GM19452 (cell line): ENCODE measurements at regions not wholly inside any gene's neighbourhood (a gene's known extent, or its start where the extent isn't known, plus 50 kb on each side); places are given as distances from the start of the nearest gene placed in this dataset.
"Not testable (repeated sequence)": the region's sequence is repeated elsewhere in the genome, so short reads cannot be mapped to it uniquely, and the experiment has no call there.

Source experiments
- ATAC-seq: cut with Tn5 transposase; IDR thresholded peaks from one replicate; pipeline ENCODE4 v1.9.1; 2021; ENCODE audit not compliant: unreplicated experiment

DNA sequence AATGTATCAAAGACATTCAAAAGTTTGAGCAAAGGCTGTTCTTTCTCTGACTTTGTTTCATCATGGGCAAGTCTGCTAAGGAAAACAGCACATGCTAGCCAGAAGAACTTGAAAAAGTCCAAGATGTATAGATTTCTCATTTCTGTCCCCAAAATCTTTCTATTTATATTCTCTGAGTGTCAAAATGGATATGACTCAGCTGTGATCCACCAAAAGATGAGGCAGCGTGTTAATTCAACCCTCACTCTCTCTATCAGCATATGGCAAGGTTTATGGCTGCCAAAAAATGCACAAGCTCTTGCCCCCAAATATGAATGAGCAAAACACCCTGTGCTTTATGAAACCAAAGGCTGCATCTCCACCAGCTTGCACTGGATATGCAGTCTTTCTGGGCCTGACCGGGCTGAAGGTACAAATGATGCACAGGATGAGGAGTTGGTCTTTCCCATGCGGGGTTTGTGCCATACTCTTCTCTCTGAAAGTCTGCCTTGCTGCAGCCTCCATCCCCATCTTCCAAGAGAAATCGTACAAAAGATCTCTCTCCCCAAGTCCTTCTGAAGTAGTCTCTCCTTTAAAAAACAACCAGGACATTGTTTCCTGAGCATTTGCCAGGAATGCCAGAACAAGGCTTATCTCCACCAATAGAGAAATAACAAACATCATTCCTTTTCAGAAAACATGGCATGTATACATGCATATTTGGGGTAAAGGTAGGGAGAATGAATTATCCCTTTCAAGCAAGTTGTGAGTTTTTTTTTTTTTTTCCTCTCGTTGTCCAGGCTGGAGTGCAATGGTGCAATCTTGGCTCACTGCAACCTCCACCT is 203.4 kb downstream of the TMX1 start:
- ATAC-seq, result no peak

DNA sequence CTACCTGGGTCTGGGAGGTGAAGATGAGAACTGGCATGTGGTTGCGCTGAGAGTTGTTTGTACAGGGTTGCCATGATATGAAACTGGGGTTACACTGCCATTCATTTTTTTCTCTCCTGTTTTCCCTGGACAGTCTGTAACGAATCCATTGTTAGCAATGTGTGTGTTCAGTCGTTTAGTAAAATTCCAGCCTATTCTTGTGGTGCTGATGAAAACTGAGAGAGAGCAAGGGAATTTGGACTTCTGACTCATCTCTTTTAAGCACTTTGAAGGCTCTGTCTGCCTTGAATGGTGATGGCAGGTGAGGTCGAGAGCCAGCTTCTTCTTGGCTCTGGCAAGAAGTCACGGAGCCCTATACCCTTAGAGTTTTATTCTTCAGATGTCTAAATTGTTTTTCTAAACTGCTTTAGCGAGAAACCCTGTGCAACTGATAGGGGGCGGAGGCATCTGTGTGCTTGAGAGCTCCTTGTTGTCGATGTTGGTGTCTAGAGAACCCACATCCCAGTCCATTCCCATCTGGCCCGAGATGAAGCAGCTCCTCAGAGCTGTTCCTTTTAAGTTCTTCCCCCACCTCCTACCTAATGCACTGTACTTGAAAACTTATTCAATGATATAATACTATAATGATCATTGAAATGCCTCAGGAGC is 204.4 kb downstream of the TMX1 start:
- ATAC-seq, result no peak

DNA sequence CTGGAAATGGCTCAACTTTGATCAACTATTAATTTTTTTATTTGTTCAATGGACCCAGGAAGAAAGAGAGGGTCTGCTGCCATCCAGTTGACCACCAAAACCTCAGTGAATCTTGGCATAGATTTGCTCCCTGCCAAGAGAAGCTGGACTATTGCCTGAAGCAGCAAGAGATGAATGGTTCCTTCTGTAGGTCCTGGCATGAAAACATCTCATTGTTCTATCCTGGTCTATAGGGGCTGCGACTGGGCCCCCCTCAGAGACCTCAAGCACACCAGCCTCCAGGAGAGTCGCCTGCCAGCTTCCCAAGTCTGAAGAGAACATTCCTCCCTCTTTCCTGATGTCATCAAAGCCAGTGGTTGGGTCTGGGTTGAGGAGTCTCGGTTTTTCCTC is 204.9 kb downstream of the TMX1 start:
- ATAC-seq, result no peak

DNA sequence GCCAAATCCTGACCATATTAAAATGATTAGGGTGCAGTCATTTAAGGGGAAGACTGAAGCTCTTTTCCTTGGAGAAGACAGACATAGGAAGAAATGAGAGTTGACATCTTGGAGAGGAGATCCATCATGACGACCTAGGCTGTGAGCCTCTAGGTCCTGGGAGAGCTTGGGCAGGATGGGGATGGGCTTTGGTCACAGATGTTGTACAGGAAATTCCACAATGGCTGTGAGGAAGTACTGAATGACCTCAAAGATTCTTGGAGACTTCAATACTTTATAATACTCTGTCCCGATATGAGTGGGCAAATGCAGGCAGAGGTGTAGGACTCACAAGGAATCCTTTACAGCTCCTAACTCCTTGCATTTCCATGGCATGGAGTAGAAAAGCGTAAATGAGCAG is 204.9 kb upstream of the FRMD6 start:
- ATAC-seq, result no peak

DNA sequence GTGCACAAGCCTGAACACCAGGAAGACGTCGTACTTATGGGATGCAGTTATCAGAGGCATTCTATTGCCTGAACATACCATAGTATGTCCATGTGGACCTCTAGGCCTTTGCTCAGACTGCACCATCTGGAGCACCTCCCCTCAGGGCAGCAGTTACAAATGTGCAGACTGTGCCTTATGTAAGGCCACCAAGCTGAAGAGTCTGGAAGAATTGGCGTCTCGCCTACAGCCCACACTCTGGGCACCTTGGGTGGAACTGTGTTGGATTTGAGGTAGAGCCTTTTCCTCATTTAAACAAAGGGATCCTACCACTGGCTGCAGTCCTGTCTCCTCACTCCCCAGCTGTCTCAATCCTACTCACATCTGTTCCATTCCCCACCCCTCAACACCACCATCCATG is 204.3 kb upstream of the FRMD6 start:
- no peak for ATAC-seq

DNA sequence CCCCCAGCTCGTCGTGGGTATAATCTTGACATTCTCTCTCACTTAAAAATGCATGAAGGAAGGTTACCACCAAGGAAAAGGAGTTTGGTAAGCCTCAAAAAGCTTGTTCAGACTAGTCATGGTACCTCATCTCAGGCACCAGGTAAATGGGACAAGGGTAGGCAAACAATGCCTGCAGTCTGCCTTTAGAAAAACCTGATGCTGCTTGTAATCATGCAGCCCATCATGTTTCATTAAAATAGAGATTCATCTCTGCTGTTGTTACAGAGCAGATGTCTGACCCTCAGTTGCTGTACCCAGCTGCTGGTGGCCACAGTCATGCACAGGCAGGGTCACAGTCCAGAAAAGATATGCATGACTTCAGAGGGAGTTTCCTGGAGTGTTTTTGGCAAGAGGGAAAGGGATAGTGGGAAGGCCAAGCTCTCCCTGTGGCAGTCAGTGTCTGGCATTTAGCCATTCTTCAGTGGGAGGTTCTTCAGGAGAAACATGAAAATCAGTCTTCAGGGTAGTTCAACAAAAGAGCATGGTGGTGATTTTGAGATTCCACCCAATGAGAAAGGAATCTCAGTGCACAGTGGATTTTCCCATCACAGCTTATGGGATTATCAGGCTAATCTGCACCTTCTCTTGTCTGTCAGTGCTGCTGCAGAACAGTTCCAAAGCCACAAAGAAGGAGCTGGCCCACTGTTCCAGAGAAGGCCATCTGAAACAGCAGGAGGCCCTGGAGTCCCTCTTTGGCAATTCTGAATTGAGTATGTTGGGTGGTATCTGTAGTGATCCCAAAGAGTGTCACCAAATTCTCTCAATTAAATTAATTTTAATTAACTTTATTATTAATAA is 202.7 kb upstream of the FRMD6 start:
- no peak for ATAC-seq

DNA sequence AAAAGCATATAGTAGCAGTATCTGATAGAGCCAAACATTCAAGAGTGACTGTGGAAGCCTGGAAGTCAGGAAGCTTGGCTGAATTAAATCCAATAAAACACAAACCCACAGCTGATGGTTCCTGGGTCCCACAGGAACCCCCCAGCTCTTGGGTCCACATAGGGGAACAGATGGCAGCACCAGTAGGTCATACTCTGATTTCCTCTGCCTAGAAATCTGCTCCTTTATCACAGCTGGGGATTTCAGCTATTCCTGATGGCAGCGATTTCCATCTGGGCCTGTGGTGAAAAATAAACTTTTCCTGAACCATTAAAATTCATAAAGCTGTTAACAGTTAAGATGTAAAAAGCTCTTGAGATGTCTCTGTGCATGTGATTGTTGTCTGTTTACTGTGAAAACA is 202.0 kb upstream of the FRMD6 start:
- no peak for ATAC-seq

DNA sequence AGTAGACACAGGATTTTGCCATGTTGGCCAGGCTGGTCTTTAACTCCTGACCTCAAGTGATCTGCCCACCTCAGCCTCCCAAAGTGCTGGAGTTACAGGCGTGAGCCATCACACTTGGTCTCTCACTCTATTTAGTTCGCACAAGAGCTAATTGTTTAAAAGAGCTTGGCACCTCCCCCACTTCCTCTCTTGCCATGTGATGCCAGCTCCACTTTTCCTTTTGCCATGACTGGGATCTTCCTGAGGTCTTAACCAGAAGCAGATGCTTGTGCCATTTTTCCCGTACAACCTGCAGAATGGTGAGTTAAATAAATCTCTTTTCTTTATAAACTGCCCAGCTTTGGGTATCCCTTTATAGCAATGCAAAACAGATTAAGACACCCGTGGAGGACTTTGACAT is 200.1 kb upstream of the FRMD6 start:
- no peak for ATAC-seq

DNA sequence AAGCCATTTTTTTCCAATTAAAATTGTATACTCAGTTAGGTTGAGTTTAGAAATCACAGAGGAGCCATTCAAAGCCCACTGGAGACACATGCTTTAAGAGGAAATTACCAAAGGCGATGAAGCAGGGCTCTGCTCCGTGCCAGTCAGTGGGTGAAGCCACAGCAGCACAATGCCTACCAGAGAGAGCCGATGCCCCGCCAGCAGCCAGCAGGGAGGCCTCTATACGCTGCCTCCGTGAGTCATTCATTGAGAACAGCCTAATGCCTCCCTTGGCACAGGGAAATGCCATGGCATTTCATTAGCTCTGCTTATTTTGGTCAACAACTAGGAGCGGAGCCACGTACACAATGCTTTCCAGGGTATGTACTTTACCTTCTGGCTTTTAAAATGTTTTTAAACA is 197.8 kb upstream of the FRMD6 start:
- no peak for ATAC-seq

DNA sequence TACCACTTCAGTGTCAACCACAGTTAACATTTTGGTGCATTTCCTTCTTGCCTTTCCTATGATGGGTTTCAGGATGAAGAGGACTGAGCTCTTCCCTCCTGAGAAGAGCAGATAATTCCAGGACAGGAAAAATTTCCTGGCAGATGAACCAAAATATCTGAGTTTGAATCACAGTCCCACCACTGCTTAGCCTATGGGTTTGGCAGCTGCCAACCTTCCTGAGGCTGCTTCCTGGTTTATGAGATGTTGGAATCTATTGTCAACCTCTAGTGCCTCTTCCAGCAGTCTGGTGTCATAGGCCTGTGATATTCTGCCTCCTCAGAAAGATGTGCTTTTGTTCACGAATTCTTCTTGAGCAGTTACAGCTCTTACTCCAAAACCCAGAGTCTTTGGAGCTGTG is 197.4 kb upstream of the FRMD6 start:
- ATAC-seq, result no peak

DNA sequence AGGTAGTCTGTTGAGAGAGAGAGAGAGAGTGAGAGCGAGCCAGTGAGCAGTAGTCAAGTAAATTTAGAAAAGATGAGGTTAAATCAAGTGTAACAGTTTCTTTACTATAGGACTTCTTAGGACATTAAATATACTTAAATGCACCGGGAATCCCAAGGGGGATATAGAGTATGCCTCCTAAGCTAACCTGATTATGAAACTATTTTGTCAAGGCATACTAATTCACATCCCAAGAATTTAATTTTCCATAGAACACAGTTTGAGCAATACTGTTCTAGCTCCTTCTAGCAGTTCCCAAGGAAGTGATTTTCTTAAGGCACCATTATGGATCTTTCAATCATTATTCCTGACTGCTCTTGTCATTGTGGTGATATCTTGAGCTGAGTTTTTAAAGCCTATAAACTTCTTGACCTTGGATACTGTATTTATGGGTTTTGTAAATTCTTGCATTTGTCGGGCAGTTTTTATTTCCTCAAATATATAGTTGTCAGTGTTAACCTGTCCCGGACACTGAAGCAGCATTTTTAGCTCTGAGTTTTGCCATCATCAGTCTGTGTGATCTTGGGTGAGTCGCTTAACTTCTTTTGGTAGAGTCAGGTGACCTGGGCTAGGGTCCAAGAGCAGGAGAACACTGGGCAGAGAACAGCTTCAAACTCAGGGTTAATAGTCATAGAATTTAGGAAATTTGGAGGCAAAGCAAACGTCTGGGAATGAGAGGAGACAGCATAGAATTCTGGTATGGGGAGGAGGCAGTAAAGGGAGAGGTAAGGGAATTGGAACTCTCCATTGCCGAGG is 196.5 kb upstream of the FRMD6 start:
- no peak for ATAC-seq

DNA sequence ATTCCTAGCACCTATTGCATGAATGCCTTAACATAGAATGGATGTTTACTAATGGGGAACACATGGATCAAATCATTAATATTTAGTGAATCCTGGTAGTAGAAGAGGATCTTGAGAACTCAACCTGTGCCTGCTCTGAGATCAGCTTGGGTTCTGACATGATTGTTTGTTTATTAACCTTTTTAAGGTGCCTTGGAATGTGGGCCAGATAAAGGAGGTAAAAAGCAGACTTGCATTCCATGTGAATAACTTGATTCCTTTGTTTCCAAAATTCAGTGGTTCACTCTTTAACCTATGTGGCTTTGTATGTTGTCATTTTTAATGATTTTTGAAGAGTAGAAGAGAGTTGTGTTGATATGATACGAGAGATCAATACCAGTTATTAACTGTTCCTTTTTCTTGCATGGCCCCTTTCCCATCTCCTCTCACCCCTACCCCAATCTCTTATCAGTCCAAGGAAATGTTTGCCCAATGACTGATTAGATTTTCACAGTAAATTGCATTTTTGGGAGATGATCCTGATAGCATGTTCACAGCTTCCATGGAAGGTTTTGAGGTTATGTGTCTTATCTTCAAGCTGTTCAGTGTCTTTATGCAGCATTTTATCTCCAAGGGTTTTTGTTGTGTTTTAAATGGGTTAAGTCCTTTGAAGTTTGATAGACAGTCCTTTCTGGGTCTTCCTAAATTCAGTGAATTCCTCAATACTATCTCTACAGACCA is 193.7 kb upstream of the FRMD6 start:
- ATAC-seq, result no peak

DNA sequence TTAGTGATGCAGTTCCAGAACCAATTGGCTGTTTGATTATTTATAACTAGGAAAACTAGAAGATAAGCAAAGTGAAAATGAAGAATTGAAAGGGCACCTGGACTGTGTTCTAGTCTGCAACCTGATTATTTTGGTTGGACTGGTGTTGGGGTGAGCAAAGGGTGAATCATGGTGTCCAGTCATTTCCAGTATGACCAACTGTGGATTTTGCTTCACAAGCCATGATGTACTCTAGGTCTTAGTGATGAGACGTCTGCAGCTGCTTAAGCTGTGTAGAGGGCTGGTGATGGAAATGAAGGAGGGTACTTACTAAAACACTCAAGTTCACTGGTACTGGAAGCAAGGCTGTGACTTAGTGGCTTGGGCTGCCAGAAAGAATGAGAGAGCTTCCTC is 193.2 kb upstream of the FRMD6 start:
- no peak for ATAC-seq

DNA sequence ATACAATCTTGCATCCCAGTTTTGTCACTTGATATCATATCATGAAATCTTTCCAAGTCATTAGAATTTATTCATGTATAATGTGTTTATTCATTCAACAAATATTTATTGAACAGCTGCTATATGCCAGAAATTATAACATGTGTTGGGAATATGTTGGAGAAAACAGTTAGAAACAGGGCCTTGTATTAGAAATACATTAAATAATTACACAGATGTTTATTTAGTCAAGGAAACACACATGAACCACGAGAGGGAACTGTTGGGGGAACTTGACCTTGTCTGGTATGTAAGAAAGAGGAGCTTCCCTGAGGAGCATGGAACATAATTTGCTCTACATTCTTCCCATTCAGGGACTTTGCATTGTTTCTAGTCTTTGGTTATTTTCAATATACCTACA is 191.7 kb upstream of the FRMD6 start:
- ATAC-seq, result no peak

DNA sequence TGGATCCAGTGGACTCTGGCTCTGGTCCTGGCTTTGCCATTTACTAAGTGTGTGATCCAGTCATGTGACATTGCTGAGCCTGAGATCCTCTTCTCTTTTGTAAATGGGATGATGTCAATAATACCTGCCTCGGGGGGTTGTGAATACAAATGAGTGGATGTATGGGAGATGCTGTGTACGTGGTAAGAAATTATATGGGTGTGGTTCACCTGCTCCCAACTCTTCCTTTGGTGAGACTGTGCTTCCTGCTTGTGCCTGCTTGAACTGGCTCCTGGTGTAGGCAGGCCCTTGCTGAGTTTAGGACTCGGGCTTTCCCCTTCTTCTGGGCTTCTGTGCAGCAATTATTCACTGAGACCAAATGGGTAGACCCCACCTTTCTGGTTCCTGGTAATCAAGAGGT is 189.5 kb upstream of the FRMD6 start:
- ATAC-seq, result no peak

DNA sequence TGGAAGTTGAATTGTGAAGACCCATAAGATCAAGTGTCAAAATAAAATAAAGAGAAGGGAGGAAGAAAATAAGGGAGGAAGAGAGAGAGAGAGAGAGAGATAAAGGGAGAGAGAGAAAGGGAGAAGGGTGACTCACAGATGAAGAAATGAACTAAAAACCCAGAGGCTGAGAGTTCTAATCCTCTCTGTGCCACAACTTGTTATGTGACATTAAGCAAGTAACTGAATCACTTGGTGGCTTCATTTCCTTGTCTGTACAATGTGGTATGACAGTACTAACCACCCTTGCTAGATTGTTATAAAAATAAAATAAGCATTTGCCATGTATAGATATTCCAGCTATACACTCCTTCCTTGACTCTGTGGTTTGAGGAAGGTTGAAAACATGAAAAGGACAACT is 189.0 kb upstream of the FRMD6 start:
- ATAC-seq, result no peak

DNA sequence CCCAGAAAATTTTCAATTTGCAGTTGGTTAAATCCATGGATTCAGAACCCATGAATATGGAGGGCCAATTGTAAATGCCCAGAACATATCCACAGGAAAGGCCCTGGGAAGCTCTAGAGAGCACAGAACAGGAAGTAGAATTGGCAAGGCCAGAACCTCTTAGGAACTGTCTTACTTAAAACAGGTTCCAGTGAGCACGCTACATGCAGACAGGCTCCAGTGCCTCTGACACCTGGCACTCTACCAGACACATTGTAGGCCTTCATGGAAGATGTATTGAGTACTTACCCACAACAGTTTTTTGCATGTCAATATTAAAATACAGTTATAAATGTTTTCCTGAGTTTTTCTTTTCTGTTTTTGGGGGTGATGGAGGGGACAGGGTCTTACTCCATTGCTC is 188.2 kb upstream of the FRMD6 start:
- no peak for ATAC-seq

DNA sequence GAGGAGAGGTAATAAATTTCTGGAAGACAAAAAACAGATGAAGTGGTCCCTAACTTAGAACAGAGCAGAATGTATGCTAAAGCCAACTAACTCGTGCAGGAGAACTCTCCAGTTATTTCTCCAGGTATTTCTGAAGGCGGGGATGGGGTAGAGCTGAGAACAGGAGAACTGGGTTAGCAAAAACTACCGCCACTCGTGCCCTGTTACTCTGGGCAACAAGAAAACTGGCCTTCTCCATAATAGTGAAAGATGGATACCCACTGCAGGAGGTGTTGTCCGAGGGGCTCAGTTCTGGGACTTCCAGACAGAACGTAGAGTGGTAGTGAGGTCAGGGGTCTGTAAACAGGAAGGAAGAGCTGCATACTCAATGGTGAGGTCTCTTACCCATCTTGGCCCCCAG is 187.3 kb upstream of the FRMD6 start:
- no peak for ATAC-seq

DNA sequence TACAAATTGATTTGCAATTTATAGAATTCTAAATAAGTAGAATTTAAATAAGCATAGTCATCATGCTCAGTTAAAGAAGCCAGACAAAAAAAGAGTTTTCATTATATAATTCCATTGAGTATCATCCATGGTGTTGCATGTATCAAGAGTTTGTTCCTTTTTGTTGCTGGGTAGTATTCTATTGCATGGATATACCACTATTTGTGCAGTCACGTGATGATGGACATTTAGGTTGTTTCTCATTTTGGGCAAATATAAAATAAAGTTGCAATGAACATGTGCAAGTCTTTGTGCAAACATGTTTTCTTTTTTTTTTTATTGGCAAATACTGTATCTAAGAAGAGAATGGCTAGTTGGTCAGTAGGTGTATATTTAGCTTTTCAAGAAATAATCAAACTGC is 186.2 kb upstream of the FRMD6 start:
- no peak for ATAC-seq

DNA sequence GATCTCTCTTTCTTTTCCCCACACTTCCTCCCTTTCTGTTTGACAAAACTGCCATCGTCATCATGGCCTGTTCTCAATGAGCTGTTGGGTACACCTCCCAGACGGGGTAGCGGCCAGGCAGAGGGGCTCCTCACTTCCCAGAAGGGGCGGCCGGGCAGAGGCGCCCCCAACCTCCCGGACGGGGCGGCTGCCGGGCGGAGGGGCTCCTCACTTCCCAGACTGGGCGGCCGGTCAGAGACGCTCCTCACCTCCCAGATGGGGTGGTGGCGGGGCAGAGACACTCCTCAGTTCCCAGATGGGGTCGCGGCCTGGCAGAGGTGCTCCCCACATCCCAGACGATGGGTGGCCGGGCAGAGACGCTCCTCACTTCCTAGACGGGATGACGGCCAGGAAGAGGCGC is 184.3 kb upstream of the FRMD6 start:
- ATAC-seq, result not testable (repeated sequence)

DNA sequence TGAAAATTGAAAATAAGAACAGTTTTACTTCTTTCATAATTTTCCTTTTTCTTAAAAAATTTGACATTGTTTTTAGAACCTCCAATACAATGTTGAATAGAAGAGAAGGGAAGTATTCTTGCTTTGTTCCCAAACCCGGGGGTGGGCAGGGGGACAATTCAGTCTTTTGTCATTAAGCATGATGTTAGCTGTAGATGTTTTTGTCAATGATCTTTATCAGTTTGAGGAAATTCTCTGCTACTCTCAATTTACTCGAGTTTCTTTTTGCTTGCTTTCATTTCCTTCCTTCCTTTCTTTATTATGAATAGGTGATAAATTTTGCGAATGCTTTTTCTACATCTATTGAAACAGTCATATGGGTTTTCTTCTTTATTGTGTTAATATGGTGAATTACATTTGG is 183.2 kb upstream of the FRMD6 start:
- ATAC-seq, result no peak
